ENCODE measurements at regions not wholly inside any gene's neighbourhood (a gene's known extent, or its start where the extent isn't known, plus 50 kb on each side); places are given as distances from the start of the nearest gene placed in this dataset.

GRCh38 chr3:102081572-102082289 lies 232.4 kb downstream of the NFKBIZ start:
- peak; percentile 82 for DNase-seq (ENCODE audit: low read depth, low spot score)

DNA sequence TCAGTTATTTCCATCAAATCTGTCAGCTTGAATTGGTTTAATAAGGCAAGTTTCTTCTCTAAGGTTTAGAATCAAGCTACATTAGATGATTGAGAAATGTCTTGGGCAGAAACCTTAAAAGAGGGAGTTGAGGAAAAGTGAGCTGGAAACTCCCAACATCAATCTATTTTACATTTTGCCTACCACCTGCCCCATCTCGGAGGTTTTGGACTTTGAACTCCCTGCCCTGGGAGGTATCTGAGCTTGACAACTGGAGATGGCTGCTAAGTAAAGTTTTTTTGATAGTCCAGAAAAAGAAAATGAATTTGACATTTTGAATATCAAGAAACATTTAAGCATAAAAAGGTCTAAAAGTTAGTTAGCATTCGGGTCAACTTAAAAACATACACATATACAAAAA lies 234.2 kb downstream of the NFKBIZ start:
- DNase-seq (ENCODE audit: low read depth, low spot score): no peak

DNA sequence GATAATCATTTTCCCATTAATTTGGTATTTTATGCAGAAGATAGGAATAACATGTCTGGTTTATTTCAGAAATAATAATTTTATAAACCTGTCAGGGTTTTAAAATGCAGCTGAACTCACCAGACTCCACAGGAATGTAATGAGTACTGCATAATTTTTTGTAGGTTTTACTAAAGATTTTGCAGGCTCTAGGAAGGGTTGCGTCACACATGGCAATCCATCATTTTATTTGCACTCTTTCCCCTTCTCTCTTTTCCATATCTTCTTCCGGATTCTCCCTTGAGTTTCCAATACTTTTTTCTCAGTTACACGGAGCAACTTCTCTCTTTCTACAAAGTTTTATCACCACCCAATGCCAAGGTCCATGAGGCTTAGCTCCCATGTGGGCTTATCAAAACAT lies 234.7 kb downstream of the NFKBIZ start:
- DNase-seq (ENCODE audit: low read depth, low spot score): no peak

DNA sequence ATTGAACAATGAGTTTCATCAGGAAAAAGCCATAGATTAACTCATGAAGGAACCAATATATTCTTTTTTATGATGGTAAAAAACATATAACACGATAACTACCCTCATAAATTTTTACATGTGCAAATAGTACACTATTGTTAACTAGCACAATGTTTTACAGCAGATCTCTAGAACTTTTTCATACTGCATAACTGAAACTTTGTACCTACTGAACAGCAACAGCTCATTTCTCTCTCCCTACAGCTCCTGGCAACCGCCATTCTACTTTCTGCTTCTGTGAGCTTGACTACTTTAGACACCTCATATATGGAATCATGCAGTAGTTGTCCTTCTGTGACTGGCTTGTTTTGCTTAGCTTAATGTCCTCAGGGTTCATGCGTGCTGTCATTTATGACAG lies 235.4 kb downstream of the NFKBIZ start:
- DNase-seq (ENCODE audit: low read depth, low spot score): no peak

- no peak for DNase-seq (ENCODE audit: low read depth, low spot score)
These were observed 236.3 kb downstream of the NFKBIZ start for GRCh38 chr3:102085431-102086176.

DNA sequence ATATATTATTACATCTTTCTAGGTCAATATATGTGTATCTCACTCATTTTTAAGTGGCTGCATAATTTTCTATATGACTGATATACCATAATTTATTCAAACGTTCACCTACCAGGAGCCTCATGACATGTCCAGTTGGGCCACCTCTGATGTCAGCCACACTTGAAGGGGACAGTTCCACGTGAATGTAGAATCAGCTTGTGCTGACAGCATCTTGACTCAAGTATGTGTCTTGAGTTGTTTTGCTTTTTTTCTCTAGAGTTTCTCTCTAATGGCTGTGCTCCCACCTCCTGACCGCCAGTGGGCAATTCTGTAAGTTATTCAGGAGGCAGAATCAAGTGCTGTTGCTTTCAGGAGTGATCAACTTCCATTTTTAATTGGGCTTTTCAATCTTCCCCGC lies 237.9 kb downstream of the NFKBIZ start:
- no peak for DNase-seq (ENCODE audit: low read depth, low spot score)

DNA sequence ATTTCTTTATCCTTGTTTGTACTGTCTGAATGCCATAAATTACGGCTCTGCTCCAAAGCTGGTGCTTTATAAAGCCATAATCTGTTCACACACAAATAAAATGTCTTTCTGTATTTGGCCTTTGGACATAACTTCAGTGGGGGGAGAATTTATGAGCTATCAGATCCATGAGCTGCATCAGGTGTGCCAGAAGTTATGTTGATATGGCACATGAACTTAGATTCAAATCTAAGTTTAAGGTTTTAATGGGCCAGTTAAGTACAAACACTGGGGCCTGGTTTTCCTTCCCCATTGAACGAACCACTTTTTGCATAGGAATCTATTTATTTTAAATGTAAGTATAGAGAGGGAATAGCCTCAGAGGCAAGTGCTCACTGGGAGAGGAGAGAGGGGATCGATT lies 239.9 kb downstream of the NFKBIZ start:
- DNase-seq (ENCODE audit: low read depth, low spot score): no peak

DNA sequence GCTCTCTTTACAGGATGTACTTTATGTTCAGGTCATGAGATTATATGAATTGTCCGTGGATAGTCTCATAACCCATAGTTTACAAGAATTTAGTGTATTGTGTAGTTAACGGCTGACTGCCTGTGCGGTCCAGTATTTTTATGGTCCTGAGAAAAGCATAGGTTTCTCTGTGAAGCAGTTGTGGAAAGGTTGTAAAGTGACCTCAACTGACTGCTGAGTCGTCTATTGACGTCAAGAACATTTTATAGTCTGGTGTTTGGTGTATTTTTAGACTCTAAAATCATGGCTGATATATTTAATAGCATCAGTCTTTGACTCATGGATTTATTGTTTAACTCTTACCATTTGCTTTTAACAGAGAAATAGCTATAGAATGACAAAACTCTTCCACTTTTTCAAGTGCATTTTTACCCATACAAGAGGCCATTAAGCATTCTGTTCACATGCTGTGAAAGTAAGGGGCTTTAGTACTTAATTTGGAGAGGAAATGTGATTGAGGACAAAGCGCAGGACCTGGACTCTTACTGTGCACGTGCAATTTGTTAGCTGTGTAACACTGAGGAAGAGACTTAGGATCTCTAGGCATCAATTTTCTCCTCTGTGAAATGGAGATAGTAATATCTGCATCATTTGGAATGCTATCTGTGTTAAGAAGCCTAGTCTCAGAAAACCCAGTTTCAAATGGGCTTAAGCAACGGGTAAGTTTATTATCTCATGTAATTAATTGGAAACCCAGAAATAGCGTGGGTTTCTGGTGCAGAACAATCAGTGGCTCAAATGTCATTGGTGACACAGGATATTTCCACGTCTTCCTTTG lies 240.8 kb downstream of the NFKBIZ start:
- DNase-seq (ENCODE audit: low read depth, low spot score): no peak

DNA sequence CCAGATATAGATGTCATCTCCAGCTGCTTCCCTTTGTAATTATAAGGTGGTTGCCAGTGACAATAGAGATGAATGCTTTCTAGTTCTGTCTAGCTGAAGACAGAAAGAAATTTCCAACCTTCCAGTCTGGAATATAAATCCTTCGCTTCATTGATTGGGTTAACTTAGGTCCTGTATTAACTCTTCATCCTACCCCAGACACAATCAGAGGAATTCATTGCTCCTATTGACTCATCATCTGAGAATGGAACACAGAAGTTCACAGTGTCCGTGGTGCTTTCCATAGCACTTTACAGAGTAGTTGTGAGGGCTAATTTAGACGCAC lies 241.4 kb downstream of the NFKBIZ start:
- no peak for DNase-seq (ENCODE audit: low read depth, low spot score)

DNA sequence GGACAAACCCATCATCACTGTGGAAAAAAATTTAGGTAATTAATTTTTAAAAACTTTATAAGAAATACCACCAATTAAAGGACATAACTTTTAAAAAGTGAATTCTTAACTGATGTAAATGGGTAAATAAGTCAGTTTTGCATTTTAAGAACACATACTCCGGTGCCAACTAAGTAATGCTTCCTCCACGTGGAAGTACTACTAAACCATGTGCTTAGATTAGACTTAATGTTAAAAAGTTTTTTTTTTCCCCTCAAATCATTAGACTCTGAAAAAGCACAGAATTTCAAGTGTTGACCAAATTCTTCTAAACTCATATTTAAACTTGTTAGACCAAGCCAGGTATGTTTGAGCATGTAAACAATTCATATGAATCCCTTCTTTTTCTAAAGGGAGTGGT lies 242.0 kb downstream of the NFKBIZ start:
- no peak for DNase-seq (ENCODE audit: low read depth, low spot score)

- peak; percentile 60 for DNase-seq (ENCODE audit: low read depth, low spot score)
These were observed 243.5 kb downstream of the NFKBIZ start for GRCh38 chr3:102092617-102093466.

- no peak for DNase-seq (ENCODE audit: low read depth, low spot score)
These were observed 245.2 kb downstream of the NFKBIZ start for GRCh38 chr3:102094506-102094905.

- no peak for DNase-seq (ENCODE audit: low read depth, low spot score)
These were observed 246.1 kb downstream of the NFKBIZ start for GRCh38 chr3:102095383-102095782.

GRCh38 chr3:102096066-102096465 lies 246.8 kb downstream of the NFKBIZ start:
- no peak for DNase-seq (ENCODE audit: low read depth, low spot score)

DNA sequence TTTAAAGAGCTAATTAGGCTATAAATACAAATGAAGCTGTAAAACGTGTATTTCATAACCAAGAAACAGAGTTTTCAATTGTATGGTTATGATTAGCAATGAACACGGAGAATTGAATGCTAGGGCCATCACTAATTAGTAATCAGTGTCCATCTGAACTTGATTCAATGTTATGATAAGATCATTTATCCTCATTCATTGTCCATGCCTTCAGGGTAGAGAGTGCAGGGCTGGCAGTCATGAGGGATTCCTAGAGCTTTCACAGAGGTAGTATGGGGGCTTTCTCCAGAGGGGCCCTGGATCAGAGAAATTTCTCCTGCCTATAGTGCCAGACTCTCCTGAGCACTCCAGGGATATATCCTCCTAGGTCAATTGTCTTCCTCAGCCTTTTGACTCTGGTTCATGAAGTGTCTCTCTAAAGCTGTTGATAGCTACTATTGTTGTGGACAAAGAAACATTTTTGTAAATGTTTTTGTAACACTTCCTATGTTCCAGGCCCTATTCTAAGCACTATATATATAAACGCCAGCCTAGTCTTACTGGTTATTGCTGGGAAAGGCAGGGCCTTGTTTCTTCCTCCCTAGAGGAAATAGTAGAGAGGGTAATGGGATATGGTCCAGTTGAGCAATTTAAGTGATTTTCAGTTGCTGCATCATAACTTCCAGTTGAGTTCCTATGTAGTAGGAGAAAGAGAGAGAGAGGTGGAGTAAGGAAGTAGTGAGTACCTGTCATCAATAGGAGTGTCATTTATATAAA lies 249.0 kb downstream of the NFKBIZ start:
- DNase-seq (ENCODE audit: low read depth, low spot score): no peak

DNA sequence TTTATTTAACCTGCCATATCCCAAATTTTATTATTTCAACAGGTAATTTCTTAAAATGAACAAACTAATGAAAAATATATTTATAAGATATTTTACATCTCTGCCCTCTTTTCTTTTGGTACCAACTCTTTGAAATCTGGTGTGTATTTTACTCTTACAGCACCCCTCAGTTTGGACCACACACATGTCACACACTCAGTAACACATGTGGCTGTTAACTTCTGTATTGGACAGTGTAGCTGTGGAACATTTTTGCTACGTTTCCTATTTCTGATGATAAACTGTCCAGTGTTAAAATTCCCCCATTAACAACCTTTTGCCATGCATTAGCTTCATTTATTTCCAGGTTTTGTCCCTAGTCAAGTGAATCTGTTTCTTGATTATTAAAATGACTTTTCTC lies 250.6 kb downstream of the NFKBIZ start:
- no peak for DNase-seq (ENCODE audit: low read depth, low spot score)

DNA sequence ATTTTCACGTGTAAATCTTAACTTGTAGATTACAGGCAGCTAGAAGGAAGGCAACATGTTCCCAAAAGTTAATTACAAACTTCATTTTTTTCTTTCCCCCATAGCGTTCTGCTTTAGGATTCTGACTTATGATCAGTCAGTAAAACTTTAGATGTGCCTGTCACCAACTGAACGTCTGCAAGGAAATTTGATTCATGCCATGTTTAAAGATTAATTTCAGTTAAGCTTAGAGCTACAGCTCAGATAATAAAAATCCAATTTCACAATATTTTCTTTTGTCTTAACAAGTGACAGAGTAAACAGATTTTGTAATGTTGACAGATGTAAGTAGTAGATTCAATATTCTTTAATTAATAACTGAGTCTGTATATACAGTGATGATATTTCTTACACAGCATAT lies 253.1 kb downstream of the NFKBIZ start:
- no peak for DNase-seq (ENCODE audit: low read depth, low spot score)

DNA sequence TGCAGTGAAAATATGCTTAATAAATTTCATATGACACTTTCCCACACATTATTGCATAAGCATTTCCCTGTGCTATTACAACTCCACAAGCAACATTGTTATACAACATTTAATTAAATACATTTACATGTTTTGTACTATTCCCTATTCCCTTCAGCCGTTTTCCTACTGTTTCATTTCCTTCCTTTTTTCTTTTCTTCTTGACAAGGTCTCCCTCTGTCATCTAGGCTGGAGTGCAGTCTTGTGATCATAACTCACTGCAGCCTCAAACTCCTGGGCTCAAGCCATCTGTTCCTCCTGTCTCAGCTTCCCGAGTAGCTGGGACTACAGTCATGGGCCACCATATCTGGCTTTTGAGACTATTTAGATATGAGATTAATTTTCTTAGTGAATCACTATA lies 254.7 kb downstream of the NFKBIZ start:
- DNase-seq (ENCODE audit: low read depth, low spot score): no peak

- no peak for DNase-seq (ENCODE audit: low read depth, low spot score)
These were observed 255.9 kb downstream of the NFKBIZ start for GRCh38 chr3:102105193-102105592.

GRCh38 chr3:102106416-102107097 lies 257.2 kb downstream of the NFKBIZ start:
- DNase-seq (ENCODE audit: low read depth, low spot score): peak; percentile 48

Data from pulmonary artery endothelial cell (primary cell).